Hepatocyte (in vitro differentiated cells): ENCODE measurements at regions not wholly inside any gene's neighbourhood (a gene's known extent, or its start where the extent isn't known, plus 50 kb on each side); places are given as distances from the start of the nearest gene placed in this dataset.

ENCODE experiments used
- EZH2 ChIP-seq: fragments of 200-600 bp; sonication (generic); IDR thresholded peaks from 2 replicates; pipeline ENCODE4 v1.6.1; 2016; ENCODE audit warnings: antibody characterized with exemption, mild to moderate bottlenecking, borderline replicate concordance
- EZH2phosphoT487 ChIP-seq: fragments of 200-600 bp; sonication (generic); IDR thresholded peaks from one replicate; pipeline ENCODE4 v1.6.1; 2018; ENCODE audit warnings: antibody characterized with exemption, mild to moderate bottlenecking, low read depth, moderate library complexity; ENCODE audit not compliant: unreplicated experiment, severe bottlenecking
- TF ChIP-seq, protein P1 (sequence below): fragments of 200-600 bp; sonication (generic); IDR thresholded peaks from 2 replicates; pipeline ENCODE4 v1.5.1; 2016; ENCODE audit warnings: antibody characterized with exemption, mild to moderate bottlenecking; ENCODE audit not compliant: poor library complexity

DNA sequence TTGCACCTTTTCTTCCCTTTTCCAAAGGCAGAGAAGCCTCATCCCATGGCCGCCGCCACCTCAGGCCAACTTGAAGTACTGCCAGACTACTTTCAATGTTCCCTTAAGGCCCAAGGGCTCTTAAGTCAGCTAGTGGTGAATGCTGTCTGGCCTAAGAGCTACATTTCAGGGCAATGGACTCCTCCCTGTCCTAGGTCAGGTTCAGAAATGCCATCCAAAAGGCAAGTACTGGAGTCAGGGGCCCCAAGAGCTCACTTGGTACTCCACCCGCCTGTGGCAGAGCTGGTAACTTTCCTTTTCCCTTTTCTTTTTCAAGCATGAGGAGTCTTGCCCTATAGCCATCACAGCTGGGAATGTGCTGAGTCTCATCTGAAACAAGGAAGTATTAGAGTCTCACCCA is 327.1 kb downstream of the NAP1L3 start:
- TF ChIP-seq, protein P1, sequence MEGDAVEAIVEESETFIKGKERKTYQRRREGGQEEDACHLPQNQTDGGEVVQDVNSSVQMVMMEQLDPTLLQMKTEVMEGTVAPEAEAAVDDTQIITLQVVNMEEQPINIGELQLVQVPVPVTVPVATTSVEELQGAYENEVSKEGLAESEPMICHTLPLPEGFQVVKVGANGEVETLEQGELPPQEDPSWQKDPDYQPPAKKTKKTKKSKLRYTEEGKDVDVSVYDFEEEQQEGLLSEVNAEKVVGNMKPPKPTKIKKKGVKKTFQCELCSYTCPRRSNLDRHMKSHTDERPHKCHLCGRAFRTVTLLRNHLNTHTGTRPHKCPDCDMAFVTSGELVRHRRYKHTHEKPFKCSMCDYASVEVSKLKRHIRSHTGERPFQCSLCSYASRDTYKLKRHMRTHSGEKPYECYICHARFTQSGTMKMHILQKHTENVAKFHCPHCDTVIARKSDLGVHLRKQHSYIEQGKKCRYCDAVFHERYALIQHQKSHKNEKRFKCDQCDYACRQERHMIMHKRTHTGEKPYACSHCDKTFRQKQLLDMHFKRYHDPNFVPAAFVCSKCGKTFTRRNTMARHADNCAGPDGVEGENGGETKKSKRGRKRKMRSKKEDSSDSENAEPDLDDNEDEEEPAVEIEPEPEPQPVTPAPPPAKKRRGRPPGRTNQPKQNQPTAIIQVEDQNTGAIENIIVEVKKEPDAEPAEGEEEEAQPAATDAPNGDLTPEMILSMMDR = no peak
- TF ChIP-seq EZH2phosphoT487 (no peak), EZH2 (no peak)
